ENCODE measurements at regions not wholly inside any gene's neighbourhood (a gene's known extent, or its start where the extent isn't known, plus 50 kb on each side); places are given as distances from the start of the nearest gene placed in this dataset.

DNA sequence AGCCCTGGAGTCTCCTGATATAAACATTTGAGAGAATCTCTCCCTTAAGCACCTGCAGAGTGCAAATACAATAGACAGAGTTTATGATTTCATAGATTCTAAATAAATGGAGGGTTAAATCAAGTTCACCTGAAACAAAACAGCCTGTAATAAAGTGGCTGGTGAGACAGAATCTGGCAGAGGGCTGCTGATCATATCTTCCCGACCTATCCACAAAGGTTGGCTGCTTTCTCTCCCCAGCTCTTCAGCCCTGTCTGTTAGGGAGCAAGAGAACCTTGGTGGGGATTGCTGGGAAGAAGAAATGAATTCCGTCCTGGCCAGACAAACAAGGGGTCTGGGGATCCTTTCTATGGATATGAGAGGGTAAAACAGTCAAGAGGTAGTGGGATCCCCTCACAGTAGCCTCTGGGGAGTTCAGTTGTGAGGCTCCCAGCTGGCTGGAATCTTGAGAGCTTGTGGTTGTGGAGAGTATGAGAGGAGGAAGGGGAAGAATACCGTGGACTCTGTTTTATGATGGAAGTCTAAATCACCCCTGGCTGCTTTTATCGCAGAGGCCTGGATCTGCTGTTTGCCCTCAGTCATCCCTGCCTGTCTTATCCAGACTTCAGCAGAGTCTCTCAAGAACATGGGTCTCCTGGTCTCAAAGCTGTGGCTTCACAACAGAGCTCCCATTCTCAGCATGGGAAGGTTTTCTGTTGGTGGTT, 451.3 kb downstream of the NTRK3 start:
- Histone ChIP-seq H3K36me3 (ENCODE audit: control insufficient read depth, insufficient read depth, low read length) (no peaks in the 10 kb centered on the region), H3K4me1 (ENCODE audit: control insufficient read depth, insufficient read depth, low read length) (no peaks in the 10 kb centered on the region), H3K27me3 (ENCODE audit: control insufficient read depth, insufficient read depth, low read length) (no peaks in the 10 kb centered on the region)

DNA sequence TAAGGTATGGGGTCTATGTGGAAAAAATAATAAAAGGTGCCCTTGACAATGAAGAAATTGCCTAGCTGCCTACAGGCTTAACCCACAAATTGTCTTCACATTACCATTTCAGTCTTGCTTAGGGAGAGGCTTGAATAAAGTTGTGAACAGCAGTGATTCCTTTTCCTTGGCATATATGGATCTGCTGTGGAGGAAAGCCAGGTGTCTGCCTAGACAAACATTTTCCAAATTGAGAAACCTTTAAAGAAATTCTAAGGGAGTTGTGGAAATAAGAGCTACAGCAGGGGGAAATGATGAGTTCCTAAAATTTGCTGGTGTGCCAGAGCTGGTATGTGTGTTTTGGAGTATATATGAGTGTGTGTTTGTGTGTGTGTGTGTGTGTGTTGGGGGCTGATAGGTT, 452.1 kb downstream of the NTRK3 start:
- Histone ChIP-seq H3K27ac (ENCODE audit: low read depth, low read length) (no peak overlapping the region), H3K4me1 (ENCODE audit: control insufficient read depth, insufficient read depth, low read length) (no peaks in the 10 kb centered on the region), H3K27me3 (ENCODE audit: control insufficient read depth, insufficient read depth, low read length) (no peaks in the 10 kb centered on the region), H3K9ac (ENCODE audit: low read length) (no peak overlapping the region), H3K36me3 (ENCODE audit: control insufficient read depth, insufficient read depth, low read length) (no peaks in the 10 kb centered on the region), H3K4me3 (ENCODE audit: low read length) (no peak overlapping the region)

More for the DNA sequence above, 451.3 kb downstream of the NTRK3 start:
- no peak overlapping the region for H3K27ac ChIP-seq (ENCODE audit: low read depth, low read length)
- no peak overlapping the region for H3K9ac ChIP-seq (ENCODE audit: low read length)
- H3K4me3 ChIP-seq (ENCODE audit: low read length) = no peak overlapping the region

DNA sequence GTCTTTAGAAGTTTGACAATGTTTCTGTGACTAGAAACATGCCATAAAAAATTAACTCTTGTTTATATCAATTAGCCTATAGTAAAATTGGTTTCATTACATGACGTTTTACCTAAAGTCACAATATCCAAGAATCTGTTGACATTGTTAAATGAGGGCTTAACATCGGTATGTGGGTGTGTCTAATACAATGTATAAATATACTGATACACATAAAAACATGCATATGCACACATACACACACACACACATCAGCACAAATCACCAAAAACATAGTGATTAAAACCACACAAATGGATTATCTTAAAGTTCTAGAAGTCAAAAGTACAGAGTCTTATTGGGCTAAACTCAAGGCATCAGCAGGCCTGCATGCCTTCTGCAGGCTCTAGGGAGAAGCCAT, 456.7 kb downstream of the NTRK3 start:
- Histone ChIP-seq H3K9ac (ENCODE audit: low read length) (no peak overlapping the region), H3K27me3 (ENCODE audit: control insufficient read depth, insufficient read depth, low read length) (no peaks in the 10 kb centered on the region), H3K4me1 (ENCODE audit: control insufficient read depth, insufficient read depth, low read length) (no peaks in the 10 kb centered on the region), H3K36me3 (ENCODE audit: control insufficient read depth, insufficient read depth, low read length) (no peaks in the 10 kb centered on the region), H3K4me3 (ENCODE audit: low read length) (no peak overlapping the region), H3K27ac (ENCODE audit: low read depth, low read length) (no peak overlapping the region)

DNA sequence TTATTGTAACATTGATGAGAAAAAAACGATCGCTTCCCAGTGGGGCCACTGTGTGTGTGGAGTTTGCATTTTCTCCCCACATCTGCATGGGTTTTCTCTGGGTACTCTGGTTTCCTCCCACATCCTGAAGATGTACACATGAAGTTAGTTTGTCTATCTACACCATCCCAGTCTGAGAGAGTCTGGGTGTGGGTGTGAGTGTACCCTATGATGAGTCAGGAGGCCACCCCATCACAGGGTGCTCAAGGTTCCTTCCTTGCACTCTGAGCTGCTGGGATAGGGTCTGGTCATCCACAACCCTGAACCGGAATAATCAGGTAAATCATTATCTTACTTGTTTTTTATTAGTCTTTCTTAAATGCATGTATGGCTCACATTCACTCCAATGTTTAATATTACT, 457.1 kb downstream of the NTRK3 start:
- no peaks in the 10 kb centered on the region for H3K4me1 ChIP-seq (ENCODE audit: control insufficient read depth, insufficient read depth, low read length)
- H3K4me3 ChIP-seq (ENCODE audit: low read length) = no peak overlapping the region
- H3K27ac ChIP-seq (ENCODE audit: low read depth, low read length) = no peak overlapping the region
- no peaks in the 10 kb centered on the region for H3K27me3 ChIP-seq (ENCODE audit: control insufficient read depth, insufficient read depth, low read length)
- no peak overlapping the region for H3K9ac ChIP-seq (ENCODE audit: low read length)
- no peaks in the 10 kb centered on the region for H3K36me3 ChIP-seq (ENCODE audit: control insufficient read depth, insufficient read depth, low read length)

DNA sequence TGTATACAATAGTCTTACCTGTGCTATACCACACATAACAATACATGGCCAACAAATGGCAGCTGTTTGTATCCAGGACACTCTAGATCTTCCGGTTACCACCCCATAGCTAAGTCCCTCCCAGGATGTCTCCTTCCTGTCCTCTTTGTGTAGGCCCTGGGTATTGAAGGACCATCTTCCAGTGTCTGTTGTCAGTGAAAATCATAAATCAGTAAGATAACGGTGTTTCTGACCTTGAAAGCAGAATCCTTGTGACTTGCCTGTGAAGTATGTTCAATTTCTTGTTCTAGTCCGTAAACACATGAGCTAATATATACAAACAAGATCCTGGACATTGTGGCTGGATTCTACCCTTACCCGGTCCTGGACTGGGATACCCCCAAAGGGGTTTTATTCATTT, 462.8 kb downstream of the NTRK3 start:
- H3K9ac ChIP-seq (ENCODE audit: low read length) = no peak overlapping the region
- no peaks in the 10 kb centered on the region for H3K27me3 ChIP-seq (ENCODE audit: control insufficient read depth, insufficient read depth, low read length)
- H3K27ac ChIP-seq (ENCODE audit: low read depth, low read length) = no peak overlapping the region
- H3K36me3 ChIP-seq (ENCODE audit: control insufficient read depth, insufficient read depth, low read length) = no peaks in the 10 kb centered on the region
- no peak overlapping the region for H3K4me3 ChIP-seq (ENCODE audit: low read length)
- no peaks in the 10 kb centered on the region for H3K4me1 ChIP-seq (ENCODE audit: control insufficient read depth, insufficient read depth, low read length)

DNA sequence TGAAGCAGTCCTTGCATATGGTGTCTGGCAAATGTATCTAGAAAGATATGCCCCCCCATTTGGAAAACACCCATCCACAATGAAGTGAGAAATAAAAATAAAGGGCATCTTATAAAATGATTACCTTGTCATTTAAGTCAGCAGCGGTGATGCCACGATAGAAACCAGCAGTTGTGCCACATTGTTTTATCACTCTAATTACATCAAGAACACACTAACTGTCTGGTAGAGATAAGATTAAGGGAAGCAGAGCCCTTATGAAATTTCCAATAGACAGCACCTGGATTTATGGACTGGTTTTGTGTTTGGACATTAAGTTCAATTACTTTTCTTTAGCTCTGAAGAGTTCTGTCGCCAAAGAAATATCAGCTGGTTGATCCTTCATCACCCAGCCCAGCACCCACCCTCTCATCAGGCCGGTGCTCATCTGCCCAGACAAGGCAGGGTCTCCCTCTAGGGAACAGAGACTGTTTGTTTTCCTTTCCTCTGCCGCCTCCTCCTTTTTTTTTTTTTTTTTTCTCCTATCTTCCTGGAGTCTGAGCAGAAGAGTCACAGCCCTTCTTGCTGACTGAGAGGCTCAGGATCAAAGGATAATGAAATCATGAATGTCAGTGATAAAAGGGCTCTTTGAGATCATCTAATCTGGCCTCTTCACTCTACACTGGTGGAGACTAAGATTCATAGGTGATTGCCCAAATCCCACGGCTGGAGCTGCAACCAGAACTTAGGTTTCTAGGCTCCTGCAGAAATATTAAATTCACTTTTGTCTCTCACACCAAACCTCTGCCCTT, 464.1 kb downstream of the NTRK3 start:
- Histone ChIP-seq H3K9ac (ENCODE audit: low read length) (no peak overlapping the region), H3K27ac (ENCODE audit: low read depth, low read length) (no peak overlapping the region), H3K27me3 (ENCODE audit: control insufficient read depth, insufficient read depth, low read length) (no peaks in the 10 kb centered on the region), H3K36me3 (ENCODE audit: control insufficient read depth, insufficient read depth, low read length) (no peaks in the 10 kb centered on the region), H3K4me3 (ENCODE audit: low read length) (no peak overlapping the region), H3K4me1 (ENCODE audit: control insufficient read depth, insufficient read depth, low read length) (no peaks in the 10 kb centered on the region)

DNA sequence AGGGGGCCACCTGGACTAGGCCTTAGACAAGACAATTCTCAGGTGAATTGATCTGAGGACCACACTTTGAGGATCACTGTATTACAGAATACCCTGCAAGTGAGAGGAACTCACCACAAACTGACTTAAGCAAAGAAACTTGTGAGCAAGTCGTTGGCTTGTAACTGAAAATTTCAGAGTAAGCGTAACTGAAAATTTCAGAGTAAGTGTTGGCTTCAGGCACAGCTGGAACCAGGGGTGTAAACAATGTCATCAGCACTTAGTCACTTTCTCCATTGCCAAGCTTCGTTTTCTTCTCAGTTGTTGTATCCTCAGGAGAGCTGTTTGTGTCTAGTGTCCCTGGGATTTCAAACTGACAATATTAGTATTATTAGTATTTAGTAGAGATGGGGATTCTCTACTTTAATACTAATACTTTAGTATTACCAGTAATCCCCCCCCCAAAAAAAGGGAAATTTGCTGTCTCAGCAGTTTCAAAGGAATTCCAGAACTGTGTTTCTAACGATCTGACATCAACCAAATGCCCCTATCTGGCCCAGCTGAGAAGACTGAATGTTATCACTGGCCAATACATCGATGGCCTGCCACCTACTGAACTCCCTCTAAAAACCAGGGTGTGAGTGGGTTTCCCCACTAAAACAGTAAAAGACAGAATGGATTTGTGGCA, 474.4 kb downstream of the NTRK3 start:
- no peaks in the 10 kb centered on the region for H3K36me3 ChIP-seq (ENCODE audit: control insufficient read depth, insufficient read depth, low read length)
- H3K27me3 ChIP-seq (ENCODE audit: control insufficient read depth, insufficient read depth, low read length) = no peaks in the 10 kb centered on the region
- H3K4me3 ChIP-seq (ENCODE audit: low read length) = no peak overlapping the region
- no peak overlapping the region for H3K27ac ChIP-seq (ENCODE audit: low read depth, low read length)
- no peaks in the 10 kb centered on the region for H3K4me1 ChIP-seq (ENCODE audit: control insufficient read depth, insufficient read depth, low read length)
- H3K9ac ChIP-seq (ENCODE audit: low read length) = no peak overlapping the region

DNA sequence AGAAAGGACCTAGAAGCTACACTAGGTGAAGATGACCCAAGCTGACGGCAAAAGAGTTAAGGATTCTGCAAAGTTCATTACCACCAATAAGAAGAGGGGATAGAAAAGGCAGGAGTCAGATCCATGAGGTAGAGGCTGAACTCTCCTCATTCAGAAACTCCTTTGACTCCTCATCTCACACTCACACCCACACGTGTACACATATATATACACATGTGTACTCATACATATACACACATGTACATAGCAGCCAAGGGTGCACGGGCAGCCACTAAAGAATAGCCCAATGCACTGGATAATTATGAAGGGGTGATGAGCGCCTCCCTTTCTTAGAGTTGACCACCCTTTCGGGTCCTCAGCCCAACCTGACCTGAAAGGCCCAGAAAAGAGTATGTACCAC, 476.8 kb downstream of the NTRK3 start:
- Histone ChIP-seq H3K27me3 (ENCODE audit: control insufficient read depth, insufficient read depth, low read length) (no peaks in the 10 kb centered on the region), H3K4me3 (ENCODE audit: low read length) (no peak overlapping the region), H3K9ac (ENCODE audit: low read length) (no peak overlapping the region), H3K36me3 (ENCODE audit: control insufficient read depth, insufficient read depth, low read length) (no peaks in the 10 kb centered on the region), H3K4me1 (ENCODE audit: control insufficient read depth, insufficient read depth, low read length) (no peaks in the 10 kb centered on the region), H3K27ac (ENCODE audit: low read depth, low read length) (no peak overlapping the region)

DNA sequence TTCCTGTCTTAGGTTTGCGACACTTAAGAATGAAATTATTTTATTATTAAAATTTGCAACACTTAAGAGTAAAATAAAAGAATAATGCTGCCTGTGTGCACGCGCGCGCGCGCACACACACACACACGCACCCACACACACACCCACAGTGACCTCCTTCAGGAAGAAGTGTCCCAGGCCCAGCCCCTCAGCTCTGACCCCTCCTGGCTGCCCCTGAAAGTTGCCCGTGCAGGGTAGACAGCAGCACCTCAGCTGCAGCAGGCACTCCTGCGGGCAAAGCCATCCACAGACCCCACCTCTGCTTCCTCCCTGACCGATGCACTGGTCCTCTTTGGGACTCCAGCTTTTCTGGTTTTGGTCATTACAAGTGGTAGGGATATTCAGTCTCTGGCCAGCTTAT, 478.2 kb downstream of the NTRK3 start:
- no peaks in the 10 kb centered on the region for H3K36me3 ChIP-seq (ENCODE audit: control insufficient read depth, insufficient read depth, low read length)
- no peak overlapping the region for H3K9ac ChIP-seq (ENCODE audit: low read length)
- no peak overlapping the region for H3K27ac ChIP-seq (ENCODE audit: low read depth, low read length)
- H3K4me1 ChIP-seq (ENCODE audit: control insufficient read depth, insufficient read depth, low read length) = no peaks in the 10 kb centered on the region
- no peak overlapping the region for H3K4me3 ChIP-seq (ENCODE audit: low read length)
- H3K27me3 ChIP-seq (ENCODE audit: control insufficient read depth, insufficient read depth, low read length) = no peaks in the 10 kb centered on the region

DNA sequence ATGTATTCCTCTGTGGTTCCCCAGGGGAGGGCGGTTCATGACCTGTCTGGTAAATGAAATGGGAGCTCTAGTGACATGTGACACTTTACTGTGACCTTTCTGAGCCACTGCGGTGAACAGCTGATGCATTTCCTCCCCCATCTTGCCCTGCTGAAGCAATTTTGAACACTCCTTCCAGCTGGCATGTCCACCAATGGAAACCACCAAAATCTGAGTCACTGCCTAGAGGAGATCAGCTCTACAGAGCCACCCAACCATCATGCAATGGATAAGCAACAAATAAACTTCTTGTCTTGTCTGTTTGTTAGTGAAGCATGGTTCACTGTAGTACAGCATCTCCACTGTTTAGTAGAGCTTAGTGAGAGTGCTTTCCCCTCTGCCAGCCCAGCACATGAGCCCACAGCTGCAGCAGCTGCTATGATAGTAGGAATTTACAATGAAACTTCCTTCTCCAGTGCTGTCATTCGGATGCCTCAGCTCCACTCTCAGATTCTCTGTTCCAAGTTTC, 479.4 kb downstream of the NTRK3 start:
- no peaks in the 10 kb centered on the region for H3K36me3 ChIP-seq (ENCODE audit: control insufficient read depth, insufficient read depth, low read length)
- no peaks in the 10 kb centered on the region for H3K27me3 ChIP-seq (ENCODE audit: control insufficient read depth, insufficient read depth, low read length)
- H3K4me3 ChIP-seq (ENCODE audit: low read length) = no peak overlapping the region
- no peaks in the 10 kb centered on the region for H3K4me1 ChIP-seq (ENCODE audit: control insufficient read depth, insufficient read depth, low read length)
- H3K9ac ChIP-seq (ENCODE audit: low read length) = no peak overlapping the region
- H3K27ac ChIP-seq (ENCODE audit: low read depth, low read length) = no peak overlapping the region

DNA sequence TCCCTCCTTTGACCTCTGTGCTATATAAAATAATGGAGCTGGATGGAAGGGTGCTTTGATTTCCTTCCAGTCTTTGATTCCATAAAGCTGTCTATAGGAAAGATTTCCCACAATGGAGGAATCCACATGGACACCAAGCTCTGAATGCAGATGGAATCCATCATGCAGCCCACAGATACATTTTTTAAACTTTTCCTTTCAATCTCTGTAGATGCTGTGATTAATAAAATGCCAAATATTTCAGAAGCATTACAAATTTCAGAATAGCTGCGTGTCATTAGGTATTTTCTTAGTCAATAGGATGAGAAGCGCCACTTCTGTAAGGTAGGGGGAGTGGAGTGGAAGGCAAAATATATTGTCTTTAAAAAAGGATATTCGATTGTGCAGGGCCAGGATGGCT, 489.0 kb downstream of the NTRK3 start:
- Histone ChIP-seq H3K4me3 (ENCODE audit: low read length) (no peak overlapping the region), H3K27ac (ENCODE audit: low read depth, low read length) (no peak overlapping the region), H3K4me1 (ENCODE audit: control insufficient read depth, insufficient read depth, low read length) (no peaks in the 10 kb centered on the region), H3K9ac (ENCODE audit: low read length) (no peak overlapping the region), H3K36me3 (ENCODE audit: control insufficient read depth, insufficient read depth, low read length) (no peaks in the 10 kb centered on the region), H3K27me3 (ENCODE audit: control insufficient read depth, insufficient read depth, low read length) (no peaks in the 10 kb centered on the region)

DNA sequence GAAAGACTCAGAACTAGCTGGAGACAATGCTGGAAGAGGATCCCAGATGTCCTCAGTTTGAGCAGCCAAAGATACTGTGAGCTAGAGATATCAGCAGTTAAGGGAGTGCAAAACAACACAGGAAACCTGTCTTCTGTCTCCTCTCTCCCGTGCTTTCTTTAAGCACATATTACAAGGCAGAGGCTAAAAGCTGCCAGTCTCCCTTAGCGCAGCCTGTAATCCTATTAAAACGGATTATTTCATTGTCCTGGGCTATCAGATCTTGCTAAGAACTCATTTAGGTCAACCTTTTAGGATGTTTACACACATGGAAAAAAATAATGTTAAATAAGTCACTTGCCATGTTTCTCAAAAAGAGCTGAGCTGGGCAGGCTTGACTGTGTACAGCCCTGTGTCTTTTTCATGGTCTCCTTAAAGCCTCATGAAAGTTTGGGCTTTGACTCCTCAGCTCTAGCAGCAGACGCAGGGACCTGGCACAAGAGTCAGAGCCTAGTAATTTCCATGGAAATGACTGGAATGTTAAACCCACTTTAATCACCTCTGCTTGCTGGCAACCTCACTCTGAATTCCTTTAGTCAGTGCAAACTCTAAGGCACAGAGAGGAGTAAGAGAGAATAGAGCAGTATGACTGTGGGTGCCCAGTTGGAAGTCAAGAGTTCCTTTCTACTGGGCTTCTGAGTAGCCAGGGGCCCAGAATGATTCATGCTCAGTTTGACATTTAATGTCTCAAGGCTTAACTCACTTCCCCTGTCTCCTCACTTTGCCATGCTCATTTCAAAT, 491.9 kb downstream of the NTRK3 start:
- Histone ChIP-seq H3K27me3 (ENCODE audit: control insufficient read depth, insufficient read depth, low read length) (no peaks in the 10 kb centered on the region), H3K27ac (ENCODE audit: low read depth, low read length) (no peak overlapping the region), H3K4me3 (ENCODE audit: low read length) (no peak overlapping the region), H3K9ac (ENCODE audit: low read length) (no peak overlapping the region), H3K36me3 (ENCODE audit: control insufficient read depth, insufficient read depth, low read length) (no peaks in the 10 kb centered on the region), H3K4me1 (ENCODE audit: control insufficient read depth, insufficient read depth, low read length) (no peaks in the 10 kb centered on the region)
